ENCODE measurements at regions not wholly inside any gene's neighbourhood (a gene's known extent, or its start where the extent isn't known, plus 50 kb on each side); places are given as distances from the start of the nearest gene placed in this dataset.

DNA sequence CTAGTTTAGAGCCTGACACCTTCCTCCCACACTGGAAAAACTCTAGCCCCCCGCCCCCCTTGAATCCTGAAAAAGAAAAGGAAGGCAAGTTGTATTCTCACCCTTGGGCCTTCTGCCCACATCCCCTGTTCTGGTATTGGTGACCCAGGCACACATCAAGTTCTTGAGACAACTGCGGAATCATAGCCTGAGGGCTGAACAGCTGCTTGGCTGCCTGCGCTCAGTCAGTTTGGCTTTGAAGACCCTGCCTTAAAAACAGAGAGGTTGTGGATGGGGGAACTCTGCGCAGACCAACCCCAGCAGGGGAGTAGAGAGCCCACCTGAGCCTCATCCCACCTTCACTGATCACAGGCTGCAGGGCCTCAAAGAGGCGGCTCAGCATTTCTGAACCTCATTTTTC is 229.2 kb downstream of the ANAPC1 start:
- Histone ChIP-seq H3K4ac (replicated peaks; ENCODE audit: insufficient read length, low read depth, low read length) (no peak overlapping the region), H3K79me2 (ENCODE audit: control insufficient read depth in 1 of 2, insufficient read depth in 2 of 2, low read length in 2 of 2) (no peaks in the 10 kb centered on the region), H3K4me2 (ENCODE audit: insufficient read depth in 1 of 2, low read depth in 2 of 2, low read length in 2 of 2) (no peak overlapping the region), H2BK5ac (ENCODE audit: low read depth, low read length) (no peak overlapping the region), H3K9me3 (ENCODE audit: insufficient read depth in 2 of 2, low read depth in 1 of 2, low read length in 1 of 2) (no peaks in the 10 kb centered on the region; a peak in 1 of 4 replicates), H3K23me2 (ENCODE audit: low read depth, low read length) (no peaks in the 10 kb centered on the region), H3K9ac (replicated peaks in 1 of 4; ENCODE audit: extremely low read depth in 1 of 4, low read depth in 3 of 4, low read length in 3 of 4) (no peak overlapping the region), H3K4me3 (ENCODE audit: extremely low read depth in 1 of 4, insufficient read depth in 2 of 4, low read depth in 3 of 4, low read length in 4 of 4) (no peak overlapping the region), H3K4me1 (replicated peaks in 1 of 4; ENCODE audit: control insufficient read depth in 3 of 4, insufficient read depth in 4 of 4, low read length in 3 of 4) (peaks cover 0 to 9% (median 5%) of the 10 kb centered on the region in 4 experiments; a peak in 4 of 7 replicates), H3K56ac (replicated peaks; ENCODE audit: insufficient read length, low read depth, low read length) (no peak overlapping the region), H3K27ac (ENCODE audit: low read depth, low read length) (no peak overlapping the region), H2BK20ac (ENCODE audit: low read length) (no peak overlapping the region), H4K5ac (ENCODE audit: insufficient read length, low read depth, low read length) (no peak overlapping the region), H3K79me1 (ENCODE audit: low read depth, low read length) (no peaks in the 10 kb centered on the region), H2AFZ (ENCODE audit: low read length) (no peak overlapping the region), H4K20me1 (replicated peaks in 1 of 2; ENCODE audit: control insufficient read depth in 1 of 2, insufficient read depth in 2 of 2, low read length in 2 of 2) (no peaks in the 10 kb centered on the region), H2BK15ac (ENCODE audit: low read length) (no peak overlapping the region), H4K8ac (ENCODE audit: extremely low read depth, insufficient read depth, low read length) (no peak overlapping the region), H2BK12ac (ENCODE audit: low read depth, low read length) (no peak overlapping the region), H2AK5ac (ENCODE audit: low read depth, low read length) (no peak overlapping the region), H3K36me3 (ENCODE audit: control insufficient read depth in 2 of 4, insufficient read depth in 4 of 4, low read length in 3 of 4) (no peaks in the 10 kb centered on the region), H3K14ac (ENCODE audit: insufficient read length) (no peak overlapping the region), H4K91ac (replicated peaks; ENCODE audit: insufficient read length, low read length) (no peak overlapping the region), H2BK120ac (replicated peaks; ENCODE audit: low read depth, low read length) (no peak overlapping the region), H3K27me3 (replicated peaks in 1 of 4; ENCODE audit: control insufficient read depth in 3 of 4, extremely low read depth in 1 of 4, insufficient read depth in 3 of 4, low read length in 3 of 4) (peaks cover 0 to 2% (median 0%) of the 10 kb centered on the region in 4 experiments; a peak in 2 of 7 replicates), H3K23ac (ENCODE audit: insufficient read length) (no peak overlapping the region), H3K18ac (ENCODE audit: extremely low read depth, low read length) (no peak overlapping the region)
- ChIA-PET CTCF (ENCODE audit: partially characterized antibody) (interaction anchor here (1.0 kb wide), 1 partner anchor 14 kb away, joined by 3 read pairs; no protein-coding TSS in a partner anchor), POLR2A (ENCODE audit: partially characterized antibody) (no interaction called here)
- DNase-seq (ENCODE audit: low read depth in 1 of 2, low spot score in 2 of 2) (no peak), FAIRE-seq (no peak)
- 89% methylated on average over 5 of the region's 5 CpGs; no CpG with 5 or more reads in 1 of the 2 experiments for WGBS, 2 experiments (ENCODE audit: extremely low coverage in 1 of 2, insufficient coverage in 1 of 2, insufficient read length in 1 of 2, insufficient replicate concordance in 2 of 2, low coverage in 1 of 2, low lambda C conversion rate in 2 of 2, missing lambda C conversion rate in 1 of 2)
- TF ChIP-seq RNF2 (IDR thresholded peaks at IDR 0.05; ENCODE audit: borderline replicate concordance, low read depth, low read length, missing control alignments, poor library complexity, severe bottlenecking) (no peak), CHD1 (IDR thresholded peaks at IDR 0.05; ENCODE audit: low read depth, low read length) (no peak)
- TF ChIP-seq, protein P1, sequence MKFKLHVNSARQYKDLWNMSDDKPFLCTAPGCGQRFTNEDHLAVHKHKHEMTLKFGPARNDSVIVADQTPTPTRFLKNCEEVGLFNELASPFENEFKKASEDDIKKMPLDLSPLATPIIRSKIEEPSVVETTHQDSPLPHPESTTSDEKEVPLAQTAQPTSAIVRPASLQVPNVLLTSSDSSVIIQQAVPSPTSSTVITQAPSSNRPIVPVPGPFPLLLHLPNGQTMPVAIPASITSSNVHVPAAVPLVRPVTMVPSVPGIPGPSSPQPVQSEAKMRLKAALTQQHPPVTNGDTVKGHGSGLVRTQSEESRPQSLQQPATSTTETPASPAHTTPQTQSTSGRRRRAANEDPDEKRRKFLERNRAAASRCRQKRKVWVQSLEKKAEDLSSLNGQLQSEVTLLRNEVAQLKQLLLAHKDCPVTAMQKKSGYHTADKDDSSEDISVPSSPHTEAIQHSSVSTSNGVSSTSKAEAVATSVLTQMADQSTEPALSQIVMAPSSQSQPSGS (IDR thresholded peaks at IDR 0.05; ENCODE audit: low read length): no peak
- TF ChIP-seq, protein P2, sequence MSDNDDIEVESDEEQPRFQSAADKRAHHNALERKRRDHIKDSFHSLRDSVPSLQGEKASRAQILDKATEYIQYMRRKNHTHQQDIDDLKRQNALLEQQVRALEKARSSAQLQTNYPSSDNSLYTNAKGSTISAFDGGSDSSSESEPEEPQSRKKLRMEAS (IDR thresholded peaks at IDR 0.05): no peak

Measured in H1 (cell line).